Left cardiac atrium (tissue), 4 donors: ENCODE measurements at regions not wholly inside any gene's neighbourhood (a gene's known extent, or its start where the extent isn't known, plus 50 kb on each side); places are given as distances from the start of the nearest gene placed in this dataset.
"Not testable (repeated sequence)": the region's sequence is repeated elsewhere in the genome, so short reads cannot be mapped to it uniquely, and the experiment has no call there.

ENCODE experiments used
- ATAC-seq, 2 donors: fragments of 200-7000 bp; cut with Tn5 transposase; one replicate each; pipeline ENCODE4 v1.9.1; 2020; ENCODE audit warnings: mild to moderate bottlenecking in 2 of 2, moderate library complexity in 2 of 2
- DNase-seq: peaks from one replicate; pipeline ENCODE4 v3.0.0-alpha.2; 2020
- intact Hi-C, 2 donors: fragments of 100-400 bp; cut with DNase I; formaldehyde crosslinking; loops; one replicate each; pipeline versions ENCODE4 v1.14.1 to v1.15.1; 2022 to 2023
- donor health status: DM: no; HTN: yes; CAD: no.
- donor health status: DM: no; HTN: yes; CAD: no; lungs with severe emphysema.
- donor health status: DM: yes; HTN: yes; CAD: no.
- donor health status: Dilated cardiomyopathy.

DNA sequence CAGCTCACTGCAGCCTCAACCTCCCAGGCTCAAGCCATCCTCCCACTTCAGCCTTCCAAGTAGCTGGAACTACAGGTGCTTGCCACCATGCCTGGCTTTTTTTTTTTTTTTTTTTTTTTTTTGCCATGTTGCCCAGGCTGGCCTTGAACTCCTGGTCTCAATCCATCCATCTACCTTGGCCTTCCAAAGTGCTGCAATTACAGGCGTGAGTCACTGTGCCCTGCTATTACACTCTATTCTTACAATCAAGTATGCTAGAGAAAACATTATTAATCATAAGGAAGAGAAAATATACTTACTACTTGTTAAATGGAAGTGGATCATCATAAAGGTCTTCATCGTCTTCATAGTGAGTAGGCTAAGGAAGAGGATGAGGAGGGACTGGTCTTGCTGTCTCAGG lies 93.3 kb upstream of the DOCK9 start:
- ATAC-seq (no peak), DNase-seq (no peak)
- intact Hi-C loops = no loop called here

DNA sequence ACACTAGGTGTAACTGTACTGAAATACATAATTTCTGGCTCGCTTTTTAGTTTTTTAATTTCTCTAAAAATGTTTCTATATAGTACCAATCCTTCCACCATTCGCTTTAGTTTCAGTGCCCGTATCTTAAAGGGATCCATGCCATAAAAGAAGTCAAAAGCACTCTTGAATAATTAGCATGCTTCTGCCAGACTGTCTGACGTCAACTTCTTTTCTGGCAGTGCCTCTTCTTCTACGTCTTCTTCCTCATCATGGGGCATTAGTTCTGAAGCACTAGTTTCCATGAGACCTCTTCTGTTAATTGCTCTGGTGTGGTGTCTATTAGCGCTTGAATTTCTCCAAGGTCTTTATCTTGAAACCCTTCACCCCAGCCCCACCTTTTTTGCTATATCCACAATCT lies 93.8 kb upstream of the DOCK9 start:
- intact Hi-C loops = no loop called here
- ATAC-seq = no peak
- no peak for DNase-seq

DNA sequence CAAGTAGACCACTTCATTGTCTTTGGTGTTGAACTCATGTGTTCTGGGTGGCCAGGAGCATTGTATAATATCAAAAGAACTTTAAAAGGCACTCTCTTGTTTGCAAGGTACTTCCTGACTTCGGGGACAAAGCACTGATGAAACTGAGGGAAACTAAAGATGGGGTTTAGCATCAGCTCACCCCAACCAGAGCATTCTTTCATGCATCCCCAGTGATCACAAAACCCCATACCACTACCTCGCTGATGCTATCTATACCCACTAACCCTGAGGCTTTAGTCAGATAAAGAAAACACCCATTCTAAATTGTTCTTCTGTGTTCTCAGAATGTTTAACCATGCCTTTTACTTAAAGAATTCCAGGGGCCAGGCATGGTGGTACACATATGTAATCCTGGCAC lies 94.5 kb upstream of the DOCK9 start:
- DNase-seq (no peak), ATAC-seq (no peak)
- intact Hi-C loops = no loop called here

DNA sequence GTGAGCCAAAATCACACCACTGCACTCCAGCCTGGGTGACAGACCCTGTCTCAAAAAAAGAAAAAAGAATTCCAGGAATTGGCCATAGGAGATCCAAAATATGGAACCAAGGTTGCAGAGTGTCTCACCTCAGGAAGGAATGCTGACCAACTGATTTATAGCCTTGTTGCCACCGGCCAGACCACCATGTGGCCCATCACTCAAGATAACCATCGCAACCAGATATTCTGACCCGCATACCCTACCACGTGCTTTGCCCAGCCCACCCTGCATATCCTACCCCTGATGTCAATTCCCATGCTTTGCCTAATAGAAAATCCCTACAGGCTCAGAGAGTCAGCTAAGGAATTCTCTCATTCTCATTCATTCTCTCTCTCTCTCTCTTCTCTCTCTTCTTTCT lies 95.1 kb upstream of the DOCK9 start:
- intact Hi-C loops = no loop called here
- no peak for DNase-seq
- no peak for ATAC-seq

DNA sequence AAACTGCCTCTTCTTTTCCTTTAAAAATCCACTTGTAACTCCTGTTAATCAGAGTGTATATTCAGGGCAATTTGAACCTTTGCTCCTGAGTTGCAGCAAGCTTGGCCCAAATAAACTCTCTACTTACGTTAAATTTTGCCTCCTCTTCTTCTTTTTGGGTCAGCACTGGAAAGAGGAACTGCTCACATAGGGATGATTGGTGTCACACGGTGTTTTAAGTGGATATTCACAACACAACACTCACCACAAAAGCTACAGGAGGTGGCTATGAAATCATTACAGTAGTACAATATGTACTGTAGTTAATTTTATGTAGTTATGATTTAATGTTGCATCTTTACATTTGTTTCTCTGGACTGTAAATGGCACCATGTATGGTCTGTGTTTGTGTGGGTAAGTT lies 96.8 kb upstream of the DOCK9 start:
- no peak for ATAC-seq
- no peak for DNase-seq
- intact Hi-C loops = no loop called here

DNA sequence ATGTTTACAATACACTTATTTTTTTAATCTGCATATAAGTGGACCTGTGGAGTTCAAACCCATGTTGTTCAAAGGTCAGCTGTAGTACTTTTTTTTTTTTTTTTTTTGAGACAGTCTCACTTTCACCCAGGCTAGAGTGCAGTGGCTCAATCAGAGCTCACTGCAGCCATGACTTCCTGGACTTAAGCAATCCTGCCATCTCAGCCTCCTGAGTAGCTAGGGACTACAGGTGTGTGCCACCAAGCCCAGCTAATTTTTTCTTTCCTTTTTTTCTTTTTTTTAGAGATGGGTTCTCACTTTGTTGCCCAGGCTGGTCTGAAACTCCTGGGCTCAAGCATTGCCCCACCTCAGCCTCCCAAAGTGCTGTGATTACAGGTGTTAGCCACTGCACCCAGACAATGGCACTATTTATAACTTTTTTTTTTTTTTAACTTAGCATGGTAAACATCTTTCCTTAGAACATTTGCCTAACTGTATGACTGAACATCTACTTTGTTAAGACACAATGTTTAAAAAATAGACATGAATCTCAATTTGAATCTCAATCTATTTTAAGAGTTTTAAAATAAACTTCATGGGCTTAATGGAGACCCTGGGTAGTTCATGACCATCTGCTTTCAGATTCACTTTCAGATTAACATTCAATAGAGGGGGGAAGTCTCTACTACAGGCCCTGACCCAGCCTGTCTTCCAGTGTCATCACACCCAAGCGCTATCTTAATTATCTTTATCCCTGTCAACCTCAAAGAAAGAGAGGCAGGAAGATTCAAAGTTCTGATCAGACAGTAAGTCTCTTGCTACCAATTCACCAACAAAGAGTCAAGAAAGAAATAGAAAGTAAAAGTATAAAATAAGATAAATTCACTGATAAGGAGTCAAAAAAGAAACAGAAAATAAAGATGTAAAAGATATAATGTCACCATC lies 97.7 kb upstream of the DOCK9 start:
- ATAC-seq (no peak), DNase-seq (no peak)
- intact Hi-C loops = no loop called here

DNA sequence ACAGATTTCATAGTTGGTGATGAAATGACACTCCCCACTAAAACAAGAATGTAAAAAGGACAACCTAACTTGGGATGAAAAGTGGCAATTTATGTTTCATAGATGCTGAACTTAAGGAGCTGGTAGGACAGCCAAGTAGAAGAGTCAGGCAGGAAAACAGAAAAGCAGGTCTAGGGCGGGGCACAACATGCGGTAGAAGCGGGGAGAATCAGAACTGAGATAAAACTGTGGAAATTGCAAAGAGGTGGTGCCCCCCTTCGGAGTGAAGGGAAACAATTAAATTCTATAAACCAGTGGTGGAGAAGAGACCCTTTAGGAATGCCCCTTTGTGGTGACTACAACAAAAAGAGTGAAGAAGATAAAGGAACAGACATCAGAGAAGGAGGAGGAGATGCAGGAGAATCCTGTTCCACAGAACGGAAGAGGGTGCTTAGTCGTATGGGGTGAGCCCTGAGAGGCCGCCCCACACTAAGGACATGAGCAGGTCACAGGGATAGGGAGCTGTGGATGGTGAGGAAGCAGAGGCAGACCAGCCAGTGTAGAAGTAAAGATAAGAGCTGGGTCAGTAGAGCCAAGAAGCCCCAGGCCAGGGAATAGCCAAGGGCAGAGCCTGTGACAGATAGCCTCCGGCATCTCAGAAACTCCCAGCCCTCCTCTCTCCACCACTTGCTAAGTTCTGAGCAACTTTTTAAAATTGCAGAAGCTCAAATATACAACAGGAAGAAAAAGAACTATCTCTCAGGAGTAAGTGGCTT lies 100.3 kb upstream of the DOCK9 start:
- ATAC-seq (no peak), DNase-seq (no peak)
- intact Hi-C loops = no loop called here

DNA sequence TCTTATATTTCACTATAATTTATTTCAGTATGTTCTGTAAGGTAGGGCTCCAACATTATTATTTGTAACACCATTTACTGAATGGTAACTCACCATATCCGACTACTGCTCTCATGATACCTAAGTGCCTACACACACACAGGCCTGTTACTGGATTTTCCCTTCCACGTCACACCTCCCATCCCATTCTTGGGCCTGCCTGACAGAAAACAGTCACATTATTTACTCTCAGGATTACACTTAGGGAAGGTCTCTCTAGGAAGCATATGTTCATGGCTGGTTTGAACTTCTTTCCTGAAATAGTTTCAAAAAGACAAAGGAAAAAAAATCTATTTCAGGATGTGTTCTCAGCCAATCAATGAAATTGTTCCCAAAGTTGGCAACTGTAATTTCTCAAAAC lies 102.3 kb upstream of the DOCK9 start:
- no peak for ATAC-seq
- intact Hi-C loops = loop anchor here in 1 of 2 donors (2.0 kb wide), 1 partner anchor 15 kb away; no protein-coding TSS in a partner anchor

DNA sequence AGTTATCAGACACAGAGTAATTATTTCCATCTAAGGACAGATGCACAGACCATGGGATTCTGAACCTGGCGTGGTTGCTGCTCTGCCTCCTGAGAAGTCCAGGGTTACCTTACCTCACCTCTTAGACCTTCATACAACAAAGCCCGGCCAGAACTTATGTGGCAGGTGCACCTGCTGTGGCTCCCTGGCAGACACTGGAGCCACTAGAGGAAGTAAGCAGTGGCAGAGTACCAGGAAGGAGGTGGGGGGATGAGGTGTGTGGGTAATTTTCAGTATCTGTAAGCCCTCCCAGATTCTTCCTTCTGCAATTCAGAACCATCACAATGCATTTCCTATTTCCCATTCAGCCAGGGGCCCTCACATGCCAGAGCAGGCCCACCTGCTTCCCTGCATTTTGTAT lies 106.1 kb upstream of the DOCK9 start:
- intact Hi-C loops = no loop called here
- ATAC-seq (no peak), DNase-seq (no peak)

More for the DNA sequence above, 102.3 kb upstream of the DOCK9 start:
- DNase-seq = no peak

DNA sequence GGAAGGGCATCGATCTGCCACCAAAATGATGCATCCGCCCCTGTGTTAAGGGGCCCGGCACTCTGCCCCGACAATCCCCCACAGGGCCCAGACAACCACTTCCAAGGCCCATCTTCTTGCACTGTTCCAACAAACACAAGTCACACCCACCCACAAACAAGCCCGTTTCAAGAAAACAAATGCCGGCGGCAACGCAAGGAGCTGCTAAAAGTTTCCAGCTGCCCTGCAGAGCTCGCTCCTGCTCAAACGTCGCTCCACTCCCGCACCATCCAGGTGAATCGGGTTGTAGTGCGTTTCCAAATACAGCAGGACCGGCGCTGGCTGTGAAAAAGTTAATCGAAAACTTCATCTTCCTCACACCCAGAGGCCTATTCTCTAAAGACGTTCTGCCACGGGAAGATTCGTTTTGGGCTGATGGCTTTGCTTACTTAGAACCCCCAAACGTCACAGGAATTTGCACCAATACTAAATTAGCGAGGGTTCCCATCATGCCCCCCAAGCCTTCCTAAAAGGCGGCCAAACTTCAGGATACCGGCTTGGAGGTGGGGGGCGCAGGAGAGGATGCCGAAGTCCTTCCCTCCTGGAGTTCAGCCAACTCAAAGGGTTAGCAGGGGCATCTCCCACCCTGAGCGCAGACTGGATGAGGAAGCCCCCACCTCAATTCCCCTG lies 107.4 kb upstream of the DOCK9 start:
- ATAC-seq = no peak
- intact Hi-C loops = no loop called here
- DNase-seq = no peak

DNA sequence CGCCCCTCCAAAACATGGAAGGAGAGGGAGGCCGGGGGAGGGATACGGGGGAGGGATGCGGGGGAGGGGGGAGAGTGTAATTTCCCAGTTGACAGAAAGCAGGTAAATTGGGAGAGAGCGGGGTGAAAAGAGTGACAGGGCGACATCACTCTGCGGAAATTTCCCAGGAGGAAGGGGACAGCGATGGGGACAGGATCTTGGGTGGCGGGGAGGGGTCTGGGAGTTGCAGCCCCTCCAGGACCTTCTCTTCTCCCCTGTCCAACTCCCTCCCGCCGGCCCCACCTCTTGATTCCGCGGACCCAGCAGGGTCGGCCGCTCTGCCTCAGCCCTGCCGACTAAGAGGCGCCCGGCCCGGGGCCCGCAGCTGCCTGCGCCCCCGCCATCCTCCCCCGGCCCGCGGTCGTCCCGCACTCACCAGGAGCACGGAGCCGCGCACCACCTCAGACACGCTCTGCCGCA lies 108.0 kb upstream of the DOCK9 start:
- intact Hi-C loops = no loop called here
- DNase-seq = no peak
- ATAC-seq = no peak

DNA sequence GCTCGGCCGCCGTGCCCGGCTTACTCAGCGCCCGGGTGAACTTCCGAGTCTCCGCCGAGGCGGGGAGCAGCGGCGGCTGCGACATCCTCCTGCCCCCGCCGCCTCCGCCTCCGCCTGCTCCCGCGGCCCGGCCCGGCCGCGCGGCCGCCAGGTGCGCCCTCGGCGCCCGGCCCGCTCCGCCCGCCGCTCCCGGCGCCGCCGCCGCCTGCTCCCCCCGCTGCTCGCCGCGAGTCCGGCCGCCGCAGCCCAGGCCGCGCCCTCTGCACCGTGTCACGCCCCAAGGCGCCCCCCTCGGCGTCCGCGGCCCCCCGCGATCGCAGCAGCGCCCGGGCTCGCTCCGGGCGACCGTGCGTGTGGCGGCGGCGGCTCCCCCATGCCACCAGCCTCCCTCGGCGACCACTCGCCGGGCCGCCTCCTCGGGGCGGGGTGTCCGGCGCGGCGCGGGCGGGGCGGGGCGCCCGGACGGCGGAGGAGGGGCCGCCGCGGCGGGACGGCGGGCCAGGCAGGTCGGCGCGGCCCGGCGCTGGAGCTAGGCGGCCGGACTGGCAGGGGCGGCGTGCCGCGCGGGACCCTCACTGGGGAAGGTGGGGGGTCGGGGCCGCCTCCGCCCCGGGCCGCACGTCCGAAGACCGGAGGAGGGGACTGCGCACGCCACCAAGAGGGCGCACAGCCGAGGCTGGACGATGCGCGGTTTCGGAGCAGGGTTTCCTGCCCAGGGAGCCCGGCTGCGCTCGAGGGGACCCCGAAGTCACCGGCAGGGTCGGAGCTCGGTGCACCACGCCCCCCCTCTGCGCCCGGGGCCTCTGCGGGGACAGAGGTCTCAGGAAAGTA lies 108.6 kb upstream of the DOCK9 start:
- intact Hi-C loops = no loop called here
- peak; percentile 62 to 74 for ATAC-seq
- DNase-seq = peak; percentile 58

DNA sequence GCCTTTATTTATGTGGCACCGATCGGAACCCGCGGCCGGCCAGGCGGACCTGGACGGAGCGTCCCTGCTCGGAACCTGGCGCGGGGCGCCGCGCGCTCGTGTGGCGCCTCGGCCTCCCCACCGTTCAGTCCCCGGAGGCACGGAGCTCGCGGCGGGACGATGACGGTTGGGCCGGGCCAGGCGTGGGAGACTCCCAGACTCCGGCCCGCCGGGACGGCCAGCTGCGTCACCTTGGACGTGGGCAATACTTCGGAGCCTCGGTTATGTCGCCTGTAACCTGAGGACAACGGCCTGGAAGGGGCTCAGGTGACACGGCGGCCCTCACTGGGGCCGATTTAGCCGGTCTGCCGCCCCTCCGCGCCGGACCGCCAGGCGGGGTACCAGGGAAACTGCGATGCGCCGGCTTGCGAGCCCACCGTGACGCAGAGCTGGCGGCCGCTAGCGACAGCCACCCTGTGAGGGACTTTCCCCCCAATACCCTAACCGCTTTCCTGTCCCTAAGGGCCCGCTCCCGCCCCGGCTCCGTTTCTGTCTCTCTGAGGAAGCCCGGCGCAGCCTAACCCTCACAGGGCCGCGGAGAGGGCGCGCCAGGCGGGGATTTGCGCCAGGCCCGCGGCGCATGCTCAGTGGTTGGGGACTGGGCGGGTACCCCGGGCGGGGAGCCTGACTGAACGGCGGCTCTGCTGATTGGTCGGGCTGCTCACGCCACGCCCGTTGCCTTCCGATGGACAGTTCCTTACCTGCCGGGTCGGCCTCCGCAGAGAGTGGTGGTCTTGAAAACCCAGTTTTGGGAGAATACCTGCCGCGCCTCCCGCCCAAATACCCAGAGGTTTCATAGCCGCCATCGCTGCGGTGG lies 109.5 kb upstream of the DOCK9 start:
- intact Hi-C loops = no loop called here
- ATAC-seq (peak; percentile 97 to 98), DNase-seq (peak; percentile 92)

DNA sequence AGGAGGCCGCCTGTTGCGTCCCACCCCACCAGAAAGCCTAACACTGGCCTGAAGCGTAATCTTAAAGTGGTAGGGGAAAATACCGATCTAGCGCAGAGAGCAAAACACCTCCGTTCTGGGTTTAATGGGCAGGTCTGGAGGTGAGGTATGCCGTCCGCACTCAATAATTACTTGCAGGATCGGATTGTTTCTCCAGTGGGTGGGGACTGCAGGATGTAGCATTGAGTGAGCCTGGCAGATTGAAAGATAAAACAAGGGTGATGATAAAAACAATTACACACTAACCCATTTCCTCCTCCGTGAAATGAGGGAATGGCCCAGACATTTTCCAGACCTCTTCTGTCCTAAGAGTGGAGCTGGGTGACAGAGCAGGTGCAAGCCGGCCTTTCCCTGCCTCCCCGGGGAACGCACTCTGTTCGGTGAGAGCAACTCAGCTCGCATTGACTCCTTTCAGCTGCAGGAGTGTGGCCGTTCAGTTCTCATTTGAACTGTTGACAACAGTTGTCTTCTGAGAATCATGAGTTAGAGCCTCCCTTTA lies 110.2 kb upstream of the DOCK9 start:
- peak; percentile 20 to 41 for ATAC-seq
- intact Hi-C loops = no loop called here
- no peak for DNase-seq

DNA sequence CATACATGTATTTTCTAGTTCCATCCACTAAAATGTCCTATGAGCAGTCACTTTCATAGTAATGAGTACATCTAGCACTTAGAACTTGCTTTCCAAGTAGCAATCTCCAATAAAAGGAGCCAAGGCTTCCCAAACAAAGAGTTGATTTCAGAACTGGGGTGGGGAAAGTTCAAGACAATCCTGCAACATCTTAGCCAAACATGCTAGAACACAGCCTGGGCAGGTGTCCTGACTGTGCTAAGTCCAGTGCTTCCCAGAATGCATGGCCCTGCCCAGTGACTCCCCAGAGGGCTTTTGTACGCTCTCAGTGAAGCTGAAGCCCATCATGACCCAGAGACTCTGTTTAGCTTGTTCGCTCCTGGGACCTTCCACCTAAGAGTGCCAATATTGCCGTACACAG lies 106.7 kb upstream of the UBAC2 start:
- no peak for ATAC-seq
- DNase-seq = no peak
- intact Hi-C loops = no loop called here

DNA sequence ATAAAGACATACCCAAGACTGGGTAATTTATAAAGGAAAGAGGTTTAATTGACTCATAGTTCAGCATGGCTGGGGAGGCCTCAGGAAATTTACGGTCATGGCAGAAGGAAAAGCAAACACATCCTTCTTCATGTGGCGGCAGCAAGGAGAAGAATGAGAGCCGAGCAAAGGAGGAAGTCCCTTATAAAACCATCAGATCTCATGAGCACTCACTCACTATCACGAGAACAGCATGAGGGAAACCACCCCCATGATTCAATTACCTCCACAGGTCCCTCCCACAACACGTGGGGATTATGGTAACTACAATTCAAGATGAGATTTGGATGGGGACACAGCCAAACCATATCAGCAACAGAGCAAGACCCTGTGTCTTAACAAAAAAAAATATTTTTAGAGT lies 98.8 kb upstream of the UBAC2 start:
- intact Hi-C loops, DNase-seq, ATAC-seq: not testable (repeated sequence)

DNA sequence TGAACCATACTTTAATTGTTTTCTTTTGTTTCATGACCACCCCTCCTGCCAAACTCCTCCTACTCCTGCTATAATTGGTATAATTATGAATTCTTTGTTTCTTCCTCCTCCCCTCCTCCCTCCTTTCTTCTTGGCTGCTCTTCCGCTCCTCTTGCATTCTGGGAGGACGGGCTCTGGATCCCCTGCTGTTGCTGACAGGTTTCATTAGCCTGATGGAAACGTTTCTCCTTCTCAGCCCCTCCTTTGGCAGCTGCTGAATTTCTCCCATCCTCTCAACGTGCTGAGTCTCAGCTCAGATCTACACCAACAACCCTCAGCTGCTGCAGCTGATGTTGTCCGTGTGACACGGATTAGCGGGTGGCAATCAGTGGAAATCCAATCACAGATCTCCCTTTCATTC lies 97.1 kb upstream of the UBAC2 start:
- ATAC-seq = no peak
- DNase-seq = no peak
- intact Hi-C loops = no loop called here

DNA sequence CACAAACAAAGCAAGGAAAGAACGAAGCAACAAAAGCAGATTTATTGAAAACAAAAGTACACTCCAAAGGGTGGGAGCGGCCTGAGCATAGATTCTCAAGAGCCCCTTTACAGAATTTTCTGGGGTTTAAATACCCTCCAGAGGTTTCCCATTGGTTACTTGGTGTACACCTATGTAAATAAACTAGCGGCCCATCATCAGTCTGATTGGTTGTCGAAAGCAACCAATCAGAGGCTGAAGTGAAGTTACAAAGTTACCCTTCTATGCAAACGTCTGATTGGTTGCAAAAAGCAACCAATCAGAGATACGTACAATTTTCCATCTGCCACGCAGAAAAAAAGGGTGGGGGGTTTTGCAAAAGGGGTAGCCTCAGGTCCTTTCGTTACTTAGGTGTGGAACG lies 96.3 kb upstream of the UBAC2 start:
- no peak for ATAC-seq

More for the DNA sequence above, 96.3 kb upstream of the UBAC2 start:
- intact Hi-C loops = no loop called here
- no peak for DNase-seq
